Neural progenitor cell (in vitro differentiated cells): ENCODE measurements at regions not wholly inside any gene's neighbourhood (a gene's known extent, or its start where the extent isn't known, plus 50 kb on each side); places are given as distances from the start of the nearest gene placed in this dataset.

Source experiments
- CTCF ChIP-seq: fragments of 200-600 bp; sonication (generic); IDR thresholded peaks from 2 replicates; pipeline ENCODE4 v1.5.1; 2017; ENCODE audit warnings: antibody characterized with exemption, mild to moderate bottlenecking
- EZH2 ChIP-seq: fragments of 200-600 bp; sonication (generic); IDR thresholded peaks from 2 replicates; pipeline ENCODE4 v1.6.1; 2017; ENCODE audit warnings: antibody characterized with exemption, mild to moderate bottlenecking, moderate library complexity
- EZH2phosphoT487 ChIP-seq: fragments of 200-600 bp; sonication (generic); IDR thresholded peaks from 2 replicates; pipeline ENCODE4 v1.6.1; 2017; ENCODE audit warnings: antibody characterized with exemption

GRCh38 chr4:61036071-61036684 lies 163.9 kb upstream of the ADGRL3 start:
- TF ChIP-seq EZH2phosphoT487 (no peak), CTCF (no peak), EZH2 (no peak)
